Mesendoderm (in vitro differentiated cells): ENCODE measurements at regions not wholly inside any gene's neighbourhood (a gene's known extent, or its start where the extent isn't known, plus 50 kb on each side); places are given as distances from the start of the nearest gene placed in this dataset.
A peak's percentile ranks its signal among the peaks of the same experiment; 100 is the strongest.

Experiments
- DNase-seq: peaks from one replicate; pipeline ENCODE4 v3.0.0; 2013
- H2AK5ac ChIP-seq: 2 replicates; pipeline ENCODE4 v1.6.1; 2013; ENCODE audit warnings: low read length, inconsistent platforms
- H2BK120ac ChIP-seq: 2 replicates; pipeline ENCODE4 v1.6.1; 2013; ENCODE audit warnings: low read depth, mild to moderate bottlenecking, low read length, moderate library complexity, mixed read lengths
- H2BK15ac ChIP-seq: replicated peaks from 2 replicates; pipeline ENCODE4 v1.6.1; 2013; ENCODE audit warnings: low read depth, mild to moderate bottlenecking, moderate library complexity
- H2BK5ac ChIP-seq: 2 replicates; pipeline ENCODE4 v1.6.1; 2013; ENCODE audit warnings: low read length, inconsistent platforms
- H3K18ac ChIP-seq: 2 replicates; pipeline ENCODE4 v1.6.1; 2013; ENCODE audit warnings: mild to moderate bottlenecking, low read length, mixed read lengths
- H3K23ac ChIP-seq: one replicate; pipeline ENCODE4 v1.6.1; 2013; ENCODE audit warnings: low read length
- H3K27ac ChIP-seq: 2 replicates; pipeline ENCODE4 v1.5.1; 2013; ENCODE audit warnings: low read depth, mild to moderate bottlenecking, inconsistent platforms, low read length, moderate library complexity
- H3K27me3 ChIP-seq: 2 replicates; pipeline ENCODE4 v1.6.1; 2013; ENCODE audit warnings: low read length, control low read depth, mild to moderate bottlenecking, inconsistent platforms; ENCODE audit not compliant: insufficient read depth, poor library complexity
- H3K36me3 ChIP-seq: 2 replicates; pipeline ENCODE4 v1.6.1; 2013; ENCODE audit warnings: low read length, inconsistent platforms; ENCODE audit not compliant: control insufficient read depth, insufficient read depth
- H3K4ac ChIP-seq: one replicate; pipeline ENCODE4 v1.6.1; 2013; ENCODE audit warnings: low read depth, mild to moderate bottlenecking, low read length, moderate library complexity
- H3K4me1 ChIP-seq: 2 replicates; pipeline ENCODE4 v1.6.1; 2013; ENCODE audit warnings: low read depth, low read length, inconsistent platforms; ENCODE audit not compliant: control insufficient read depth
- H3K4me2 ChIP-seq: 2 replicates; pipeline ENCODE4 v1.6.1; 2013; ENCODE audit warnings: low read length
- H3K4me3 ChIP-seq: 2 replicates; pipeline ENCODE4 v1.5.1; 2013; ENCODE audit warnings: mild to moderate bottlenecking, low read length
- H3K56ac ChIP-seq: one replicate; pipeline ENCODE4 v1.6.1; 2013; ENCODE audit warnings: low read length
- H3K79me1 ChIP-seq: 2 replicates; pipeline ENCODE4 v1.6.1; 2013; ENCODE audit warnings: low read length, inconsistent platforms
- H3K79me2 ChIP-seq: 2 replicates; pipeline ENCODE4 v1.6.1; 2013; ENCODE audit warnings: mild to moderate bottlenecking, low read length; ENCODE audit not compliant: control insufficient read depth, insufficient read depth
- H3K9ac ChIP-seq: 2 replicates; pipeline ENCODE4 v1.6.1; 2013; ENCODE audit warnings: low read length, inconsistent platforms
- H4K5ac ChIP-seq: one replicate; pipeline ENCODE4 v1.6.1; 2013; ENCODE audit warnings: low read length
- H4K8ac ChIP-seq: one replicate; pipeline ENCODE4 v1.6.1; 2013; ENCODE audit warnings: low read depth, mild to moderate bottlenecking, control low read depth, low read length, moderate library complexity
- WGBS: extraction: QIAGEN DNeasy Blood & Tissue Kit; methylation state at CpG from one replicate; pipeline ENCODE4 v1.1.7; 2013; ENCODE audit warnings: low lambda C conversion rate, missing lambda C conversion rate; ENCODE audit not compliant: insufficient coverage; ENCODE audit errors: extremely low coverage; 5-methylcytosine and 5-hydroxymethylcytosine counted together

GRCh38 chr13:80436571-80437169, 95.7 kb upstream of the SPRY2 start:
- Histone ChIP-seq H3K36me3 (no peaks in the 10 kb centered on the region), H3K18ac (no peak overlapping the region), H3K27ac (no peak overlapping the region), H2BK5ac (no peak overlapping the region), H3K23ac (no peak overlapping the region), H3K4me3 (no peak overlapping the region), H3K4me1 (peaks cover 1% of the 10 kb centered on the region), H3K79me1 (no peaks in the 10 kb centered on the region), H3K79me2 (no peaks in the 10 kb centered on the region), H2AK5ac (no peak overlapping the region), H4K5ac (no peak overlapping the region), H3K56ac (no peak overlapping the region), H2BK15ac (no peak overlapping the region), H4K8ac (no peak overlapping the region), H3K4me2 (no peak overlapping the region), H2BK120ac (peak overlapping the region; percentile 9), H3K4ac (no peak overlapping the region), H3K9ac (no peak overlapping the region), H3K27me3 (no peaks in the 10 kb centered on the region)
- no CpG with 5 or more reads among the region's 4 CpGs for WGBS
- no peak for DNase-seq

GRCh38 chr13:80430561-80430960, 89.6 kb upstream of the SPRY2 start:
- no peak overlapping the region for H3K4ac ChIP-seq
- no peak overlapping the region for H2BK120ac ChIP-seq
- no peak overlapping the region for H3K23ac ChIP-seq
- H3K4me2 ChIP-seq: no peak overlapping the region
- H2BK15ac ChIP-seq: no peak overlapping the region
- no peaks in the 10 kb centered on the region for H3K79me2 ChIP-seq
- H3K4me1 ChIP-seq: no peaks in the 10 kb centered on the region
- H3K9ac ChIP-seq: no peak overlapping the region
- no peak overlapping the region for H3K27ac ChIP-seq
- no peak overlapping the region for H4K8ac ChIP-seq
- no peaks in the 10 kb centered on the region for H3K36me3 ChIP-seq
- H4K5ac ChIP-seq: no peak overlapping the region
- H3K18ac ChIP-seq: no peak overlapping the region
- H3K79me1 ChIP-seq: no peaks in the 10 kb centered on the region
- H3K56ac ChIP-seq: no peak overlapping the region
- no peak overlapping the region for H2BK5ac ChIP-seq
- H3K27me3 ChIP-seq: no peaks in the 10 kb centered on the region
- no peak overlapping the region for H2AK5ac ChIP-seq
- H3K4me3 ChIP-seq: no peak overlapping the region
- no peak for DNase-seq

GRCh38 chr13:80428349-80429096, 87.6 kb upstream of the SPRY2 start:
- no peak overlapping the region for H4K5ac ChIP-seq
- H3K27ac ChIP-seq: no peak overlapping the region
- H2AK5ac ChIP-seq: no peak overlapping the region
- H3K79me2 ChIP-seq: no peaks in the 10 kb centered on the region
- H3K23ac ChIP-seq: no peak overlapping the region
- no peak overlapping the region for H3K18ac ChIP-seq
- no peaks in the 10 kb centered on the region for H3K79me1 ChIP-seq
- H3K9ac ChIP-seq: no peak overlapping the region
- H4K8ac ChIP-seq: no peak overlapping the region
- no peaks in the 10 kb centered on the region for H3K4me1 ChIP-seq
- no peak overlapping the region for H2BK120ac ChIP-seq
- no peak for DNase-seq
- no peaks in the 10 kb centered on the region for H3K36me3 ChIP-seq
- no peak overlapping the region for H2BK5ac ChIP-seq
- no peak overlapping the region for H3K4ac ChIP-seq
- no peak overlapping the region for H3K56ac ChIP-seq
- no peaks in the 10 kb centered on the region for H3K27me3 ChIP-seq
- WGBS: no CpG with 5 or more reads among the region's 3 CpGs
- H3K4me3 ChIP-seq: no peak overlapping the region
- H2BK15ac ChIP-seq: no peak overlapping the region
- no peak overlapping the region for H3K4me2 ChIP-seq

- Histone ChIP-seq H3K27me3 (no peaks in the 10 kb centered on the region), H4K8ac (no peak overlapping the region), H3K9ac (no peak overlapping the region), H3K23ac (no peak overlapping the region), H3K4me2 (no peak overlapping the region), H3K36me3 (no peaks in the 10 kb centered on the region), H3K4me1 (no peaks in the 10 kb centered on the region), H3K27ac (no peak overlapping the region), H3K79me2 (no peaks in the 10 kb centered on the region), H3K4ac (no peak overlapping the region), H2BK5ac (no peak overlapping the region), H3K56ac (no peak overlapping the region), H3K79me1 (no peaks in the 10 kb centered on the region), H2BK15ac (no peak overlapping the region), H3K18ac (no peak overlapping the region), H2BK120ac (no peak overlapping the region), H4K5ac (no peak overlapping the region), H3K4me3 (no peak overlapping the region), H2AK5ac (no peak overlapping the region)
- WGBS: no CpG with 5 or more reads among the region's 2 CpGs
- DNase-seq: no peak
Measured at GRCh38 chr13:80419416-80419815, 78.5 kb upstream of the SPRY2 start.

- Histone ChIP-seq H3K9ac (no peak overlapping the region), H3K4me2 (no peak overlapping the region), H3K36me3 (no peaks in the 10 kb centered on the region), H2BK120ac (no peak overlapping the region), H3K79me1 (no peaks in the 10 kb centered on the region), H3K4me1 (no peaks in the 10 kb centered on the region), H4K5ac (no peak overlapping the region), H3K79me2 (no peaks in the 10 kb centered on the region), H4K8ac (no peak overlapping the region), H3K23ac (no peak overlapping the region), H3K56ac (no peak overlapping the region), H3K4ac (no peak overlapping the region), H2AK5ac (no peak overlapping the region), H3K4me3 (no peak overlapping the region), H3K27me3 (no peaks in the 10 kb centered on the region), H2BK5ac (no peak overlapping the region), H2BK15ac (no peak overlapping the region), H3K27ac (no peak overlapping the region), H3K18ac (no peak overlapping the region)
- DNase-seq: no peak
Measured at GRCh38 chr13:80413611-80414010, 72.7 kb upstream of the SPRY2 start.

GRCh38 chr13:80408270-80408669, 67.3 kb upstream of the SPRY2 start:
- H2BK15ac ChIP-seq: no peak overlapping the region
- no peak overlapping the region for H3K23ac ChIP-seq
- no peak overlapping the region for H3K56ac ChIP-seq
- no peaks in the 10 kb centered on the region for H3K4me1 ChIP-seq
- no peaks in the 10 kb centered on the region for H3K79me2 ChIP-seq
- no peak overlapping the region for H3K4me3 ChIP-seq
- no peak overlapping the region for H3K4me2 ChIP-seq
- WGBS: no CpG with 5 or more reads among the region's 5 CpGs
- no peak overlapping the region for H4K5ac ChIP-seq
- no peak overlapping the region for H2BK5ac ChIP-seq
- H3K18ac ChIP-seq: no peak overlapping the region
- no peak overlapping the region for H4K8ac ChIP-seq
- no peak overlapping the region for H2AK5ac ChIP-seq
- H3K79me1 ChIP-seq: no peaks in the 10 kb centered on the region
- DNase-seq: peak; percentile 30
- no peak overlapping the region for H3K4ac ChIP-seq
- H3K27me3 ChIP-seq: no peaks in the 10 kb centered on the region
- H3K27ac ChIP-seq: no peak overlapping the region
- no peak overlapping the region for H2BK120ac ChIP-seq
- no peak overlapping the region for H3K9ac ChIP-seq
- no peaks in the 10 kb centered on the region for H3K36me3 ChIP-seq
